Left renal pelvis (tissue), 4 donors: ENCODE measurements at regions not wholly inside any gene's neighbourhood (a gene's known extent, or its start where the extent isn't known, plus 50 kb on each side); places are given as distances from the start of the nearest gene placed in this dataset.
"Not testable (repeated sequence)": the region's sequence is repeated elsewhere in the genome, so short reads cannot be mapped to it uniquely, and the experiment has no call there.

Experiments
- DNase-seq, 4 donors: peaks; one replicate each; pipeline ENCODE4 v3.0.0-alpha.2; 2013; ENCODE audit warnings: low read depth in 4 of 4, low spot score in 3 of 4

GRCh38 chr6:153984811-153985210 is 54.2 kb upstream of the OPRM1 start:
- DNase-seq = no peak

GRCh38 chr6:153980171-153980570 is 58.9 kb upstream of the OPRM1 start:
- no peak for DNase-seq

- not testable (repeated sequence) for DNase-seq
Observed at GRCh38 chr6:153978911-153979548, 60.0 kb upstream of the OPRM1 start.

GRCh38 chr6:153976921-153977693 is 61.9 kb upstream of the OPRM1 start:
- DNase-seq = no peak

- DNase-seq = no peak
Observed at GRCh38 chr6:153966001-153966400, 73.0 kb upstream of the OPRM1 start.

- no peak for DNase-seq
Observed at GRCh38 chr6:153963352-153963751, 75.7 kb upstream of the OPRM1 start.

GRCh38 chr6:153962555-153962954 is 76.5 kb upstream of the OPRM1 start:
- DNase-seq = no peak

GRCh38 chr6:153960741-153961140 is 78.3 kb upstream of the OPRM1 start:
- no peak for DNase-seq

GRCh38 chr6:153960281-153960680 is 78.8 kb upstream of the OPRM1 start:
- no peak for DNase-seq

- DNase-seq = no peak
Observed at GRCh38 chr6:153959276-153959675, 79.8 kb upstream of the OPRM1 start.

GRCh38 chr6:153958860-153959259 is 80.2 kb upstream of the OPRM1 start:
- no peak for DNase-seq

- DNase-seq = no peak
Observed at GRCh38 chr6:153957394-153957793, 81.6 kb upstream of the OPRM1 start.

GRCh38 chr6:153956808-153957207 is 82.2 kb upstream of the OPRM1 start:
- DNase-seq = no peak

- DNase-seq = no peak
Observed at GRCh38 chr6:153949616-153950015, 89.4 kb upstream of the OPRM1 start.

- peak in 2 of 4 donors; percentile 12 for DNase-seq
Observed at GRCh38 chr6:153947808-153948447, 91.1 kb upstream of the OPRM1 start.

GRCh38 chr6:153944201-153944600 is 94.8 kb upstream of the OPRM1 start:
- DNase-seq = no peak

GRCh38 chr6:153942361-153942760 is 96.7 kb upstream of the OPRM1 start:
- DNase-seq = no peak

- DNase-seq = no peak
Observed at GRCh38 chr6:153941768-153942167, 97.3 kb upstream of the OPRM1 start.

- DNase-seq = no peak
Observed at GRCh38 chr6:153938876-153939275, 100.2 kb upstream of the OPRM1 start.

GRCh38 chr6:153931431-153931830 is 107.6 kb upstream of the OPRM1 start:
- DNase-seq = no peak

- DNase-seq = no peak
Observed at GRCh38 chr6:153927867-153928266, 111.2 kb upstream of the OPRM1 start.
